ENCODE measurements at regions not wholly inside any gene's neighbourhood (a gene's known extent, or its start where the extent isn't known, plus 50 kb on each side); places are given as distances from the start of the nearest gene placed in this dataset.
"Not testable (repeated sequence)": the region's sequence is repeated elsewhere in the genome, so short reads cannot be mapped to it uniquely, and the experiment has no call there.

- DNase-seq (ENCODE audit: low read depth in 2 of 2): no peak
- no peak overlapping the region for H3K4me3 ChIP-seq (replicated peaks in 1 of 2; ENCODE audit: low read depth in 2 of 2, low read length in 2 of 2)
- TF ChIP-seq CTCF (IDR thresholded peaks at IDR 0.05; ENCODE audit: low read depth, low read length): no peak
Measured at GRCh38 chr21:38112219-38112789, 144.5 kb upstream of the KCNJ15 start.

- TF ChIP-seq CTCF (IDR thresholded peaks at IDR 0.05; ENCODE audit: low read depth, low read length): no peak
- no peak overlapping the region for H3K4me3 ChIP-seq (replicated peaks in 1 of 2; ENCODE audit: low read depth in 2 of 2, low read length in 2 of 2)
- DNase-seq (ENCODE audit: low read depth in 2 of 2): no peak
Measured at GRCh38 chr21:38114717-38115333, 142.0 kb upstream of the KCNJ15 start.

- DNase-seq (ENCODE audit: low read depth in 2 of 2): no peak
- no peak overlapping the region for H3K4me3 ChIP-seq (replicated peaks in 1 of 2; ENCODE audit: low read depth in 2 of 2, low read length in 2 of 2)
- no peak for TF ChIP-seq CTCF (IDR thresholded peaks at IDR 0.05; ENCODE audit: low read depth, low read length)
Measured at GRCh38 chr21:38115870-38116269, 140.9 kb upstream of the KCNJ15 start.

GRCh38 chr21:38119793-38120192, 137.0 kb upstream of the KCNJ15 start:
- DNase-seq (ENCODE audit: low read depth in 2 of 2): no peak
- no peak overlapping the region for H3K4me3 ChIP-seq (replicated peaks in 1 of 2; ENCODE audit: low read depth in 2 of 2, low read length in 2 of 2)
- TF ChIP-seq CTCF (IDR thresholded peaks at IDR 0.05; ENCODE audit: low read depth, low read length): no peak

- H3K4me3 ChIP-seq (replicated peaks in 1 of 2; ENCODE audit: low read depth in 2 of 2, low read length in 2 of 2): not testable (repeated sequence)
Measured at GRCh38 chr21:38120679-38120983, 136.2 kb upstream of the KCNJ15 start.

GRCh38 chr21:38120984-38121855, 135.6 kb upstream of the KCNJ15 start:
- DNase-seq (ENCODE audit: low read depth in 2 of 2): no peak
- TF ChIP-seq CTCF (IDR thresholded peaks at IDR 0.05; ENCODE audit: low read depth, low read length): no peak
- no peak overlapping the region for H3K4me3 ChIP-seq (replicated peaks in 1 of 2; ENCODE audit: low read depth in 2 of 2, low read length in 2 of 2)

More at GRCh38 chr21:38120679-38120983, 136.2 kb upstream of the KCNJ15 start:
- not testable (repeated sequence) for DNase-seq (ENCODE audit: low read depth in 2 of 2)
